Transverse colon (tissue), 4 donors: ENCODE measurements at regions not wholly inside any gene's neighbourhood (a gene's known extent, or its start where the extent isn't known, plus 50 kb on each side); places are given as distances from the start of the nearest gene placed in this dataset.

Experiments
- DNase-seq: peaks from one replicate; pipeline ENCODE4 v3.0.0-alpha.2; 2019
- H3K27ac ChIP-seq, 4 donors: fragments of 200-600 bp; sonication (generic); 2 replicates each; pipeline ENCODE4 v1.5.1; 2016 to 2018; ENCODE audit warnings: inconsistent platforms in 4 of 4
- H3K27me3 ChIP-seq: fragments of 200-600 bp; sonication (generic); 2 replicates; pipeline ENCODE4 v1.5.1; 2017; ENCODE audit warnings: inconsistent platforms
- H3K36me3 ChIP-seq, 4 donors: fragments of 200-600 bp; sonication (generic); 2 replicates each; pipeline ENCODE4 v1.5.1; 2017 to 2019; ENCODE audit warnings: inconsistent platforms in 4 of 4
- H3K4me1 ChIP-seq, 4 donors: fragments of 200-600 bp; sonication (generic); 2 replicates each; pipeline ENCODE4 v1.5.1; 2017 to 2020; ENCODE audit warnings: inconsistent platforms in 4 of 4
- H3K4me3 ChIP-seq, 4 donors: fragments of 200-600 bp; sonication (generic); 1 replicate in 1 of 4; 2 replicates in 3 of 4; pipeline versions ENCODE4 v1.5.1 to v1.6.1; 2017 to 2019; ENCODE audit warnings: inconsistent platforms in 4 of 4
- H3K9me3 ChIP-seq, 2 donors: fragments of 200-600 bp; sonication (generic); 2 replicates each; pipeline ENCODE4 v1.5.1; 2017 to 2019; ENCODE audit warnings: inconsistent platforms in 2 of 2
- EP300 ChIP-seq: sonication (generic); formaldehyde crosslinking; IDR thresholded peaks from one replicate; pipeline ENCODE4 v1.6.1; 2017; ENCODE audit warnings: antibody characterized with exemption, low read depth
- POLR2A ChIP-seq: fragments of 450-650 bp; IDR thresholded peaks from one replicate; pipeline ENCODE4 v1.6.1; 2016; ENCODE audit warnings: antibody characterized with exemption, mild to moderate bottlenecking, moderate library complexity
- POLR2AphosphoS5 ChIP-seq, 3 donors: sonication (generic); formaldehyde crosslinking; IDR thresholded peaks; one replicate each; pipeline ENCODE4 v1.6.1; 2016; ENCODE audit warnings: antibody characterized with exemption in 3 of 3
- WGBS, 2 donors: methylation state at CpG; one replicate each; pipeline ENCODE4 v1.1.5; 2018; ENCODE audit warnings: low coverage in 1 of 2; 5-methylcytosine and 5-hydroxymethylcytosine counted together
- in situ Hi-C, 4 donors: fragments of 200-750 bp; cut with MboI; loops; one replicate each; pipeline versions ENCODE4 v1.15.0 to v1.15.1; 2017; ENCODE audit warnings: low sequenced_read_pairs in 3 of 4, low pct_ligation_motif_present in 1 of 4, low pct_unique_long_range_greater_than_20kb in 1 of 4
- intact Hi-C: fragments of 100-400 bp; cut with DNase I; formaldehyde crosslinking; loops from one replicate; pipeline ENCODE4 v1.15.1; 2023; ENCODE audit warnings: low total_unique reads
- TF ChIP-seq, protein P1 (sequence below), 5 experiments: fragments of 200-600 bp in 3 of 5; fragments of 450-650 bp in 2 of 5; sonication (generic) in 3 of 5; IDR thresholded peaks; 1 replicate in 2 of 5; 2 replicates in 3 of 5; pipeline ENCODE4 v1.5.1; 2016 to 2017; ENCODE audit warnings: antibody characterized with exemption in 5 of 5, inconsistent platforms in 3 of 5, mild to moderate bottlenecking in 2 of 5, moderate library complexity in 1 of 5

DNA sequence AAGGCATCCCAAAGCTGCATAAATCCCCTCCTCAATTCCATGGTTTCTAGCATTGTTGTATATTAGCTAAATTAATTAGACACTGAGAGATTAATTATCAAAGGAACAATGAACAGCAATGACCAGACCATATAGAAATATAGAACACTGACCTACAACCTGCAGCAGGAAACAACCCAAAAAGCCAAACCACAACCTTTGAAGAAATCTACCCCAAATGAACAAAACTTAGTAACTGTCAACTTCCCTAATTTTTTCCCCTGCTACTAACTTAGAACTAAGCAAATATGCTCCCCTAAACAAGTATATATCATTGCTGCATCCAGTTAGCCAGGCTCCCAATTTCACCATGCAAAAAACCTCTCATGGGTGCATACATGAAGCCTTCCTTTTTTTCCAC lies 268.0 kb upstream of the ANO3 start:
- no peaks in the 10 kb centered on the region for H3K4me1 ChIP-seq
- no peak overlapping the region for H3K27ac ChIP-seq
- in situ Hi-C loops, result no loop called here
- TF ChIP-seq POLR2A (no peak), EP300 (no peak), POLR2AphosphoS5 (IDR thresholded peaks at IDR 0.05) (no peak)
- TF ChIP-seq, protein P1, sequence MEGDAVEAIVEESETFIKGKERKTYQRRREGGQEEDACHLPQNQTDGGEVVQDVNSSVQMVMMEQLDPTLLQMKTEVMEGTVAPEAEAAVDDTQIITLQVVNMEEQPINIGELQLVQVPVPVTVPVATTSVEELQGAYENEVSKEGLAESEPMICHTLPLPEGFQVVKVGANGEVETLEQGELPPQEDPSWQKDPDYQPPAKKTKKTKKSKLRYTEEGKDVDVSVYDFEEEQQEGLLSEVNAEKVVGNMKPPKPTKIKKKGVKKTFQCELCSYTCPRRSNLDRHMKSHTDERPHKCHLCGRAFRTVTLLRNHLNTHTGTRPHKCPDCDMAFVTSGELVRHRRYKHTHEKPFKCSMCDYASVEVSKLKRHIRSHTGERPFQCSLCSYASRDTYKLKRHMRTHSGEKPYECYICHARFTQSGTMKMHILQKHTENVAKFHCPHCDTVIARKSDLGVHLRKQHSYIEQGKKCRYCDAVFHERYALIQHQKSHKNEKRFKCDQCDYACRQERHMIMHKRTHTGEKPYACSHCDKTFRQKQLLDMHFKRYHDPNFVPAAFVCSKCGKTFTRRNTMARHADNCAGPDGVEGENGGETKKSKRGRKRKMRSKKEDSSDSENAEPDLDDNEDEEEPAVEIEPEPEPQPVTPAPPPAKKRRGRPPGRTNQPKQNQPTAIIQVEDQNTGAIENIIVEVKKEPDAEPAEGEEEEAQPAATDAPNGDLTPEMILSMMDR (IDR thresholded peaks at IDR 0.05), result no peak
- no peaks in the 10 kb centered on the region for H3K36me3 ChIP-seq
- no peaks in the 10 kb centered on the region for H3K9me3 ChIP-seq
- H3K27me3 ChIP-seq, result no peaks in the 10 kb centered on the region
- intact Hi-C loops, result no loop called here
- no peak for DNase-seq
- no peak overlapping the region for H3K4me3 ChIP-seq

DNA sequence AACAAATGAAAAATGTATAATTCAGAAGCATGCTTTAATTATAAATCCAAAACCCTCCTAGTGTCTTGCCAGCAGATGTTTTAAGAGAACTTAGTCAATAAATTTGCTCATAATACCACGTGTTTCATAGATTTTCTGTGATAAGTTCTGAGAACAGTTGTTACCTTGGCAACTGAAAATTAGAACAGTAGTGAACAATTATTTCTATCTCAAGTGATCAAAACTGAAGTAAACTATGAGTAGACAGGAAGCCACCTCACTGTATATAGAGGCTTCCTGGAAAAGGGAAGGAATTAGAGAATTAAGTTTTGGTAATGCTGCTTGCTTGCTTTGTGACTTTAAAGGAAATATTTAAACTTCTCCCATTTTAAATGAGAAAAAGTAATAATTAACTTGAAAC lies 266.0 kb upstream of the ANO3 start:
- Histone ChIP-seq H3K27me3 (no peaks in the 10 kb centered on the region), H3K4me3 (no peak overlapping the region), H3K27ac (no peak overlapping the region), H3K36me3 (no peaks in the 10 kb centered on the region), H3K4me1 (no peaks in the 10 kb centered on the region), H3K9me3 (no peaks in the 10 kb centered on the region)
- DNase-seq, result no peak
- TF ChIP-seq POLR2A, result no peak
- no peak for TF ChIP-seq POLR2AphosphoS5 (IDR thresholded peaks at IDR 0.05)
- no peak for TF ChIP-seq EP300
- intact Hi-C loops (no loop called here), in situ Hi-C loops (no loop called here)
- 40 to 44% methylated on average over 1 of the region's 1 CpG for WGBS, 2 donors

DNA sequence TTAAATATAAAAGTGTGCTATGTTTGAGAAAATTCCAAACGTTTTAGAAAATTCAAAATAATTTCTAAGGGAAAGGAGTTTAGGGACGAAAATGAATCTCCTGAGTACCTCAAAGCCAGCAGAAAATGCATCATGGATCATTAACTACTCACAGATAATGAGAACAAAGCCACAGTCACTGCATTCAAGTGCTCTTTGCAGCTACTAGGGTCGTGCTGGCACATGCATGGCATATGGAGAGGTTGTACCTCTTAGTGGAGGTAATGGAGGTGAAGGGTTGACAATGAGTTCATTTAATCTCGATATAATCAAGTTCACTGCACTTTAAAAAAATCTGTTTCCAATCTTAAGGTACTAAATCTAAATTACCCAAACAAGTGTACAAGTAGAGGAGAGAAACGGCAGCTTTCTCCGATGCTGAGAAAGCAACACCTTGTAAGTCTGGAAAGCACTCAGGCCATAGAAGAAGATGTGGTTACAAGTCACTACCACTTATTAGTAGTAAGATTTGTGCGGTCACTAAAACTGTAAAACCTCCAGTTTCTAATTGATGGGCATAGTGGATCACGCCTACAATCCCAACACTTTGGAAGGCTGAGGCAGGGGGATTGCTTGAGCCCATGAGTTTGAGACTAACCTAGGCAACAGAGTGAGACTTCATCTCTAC lies 261.1 kb upstream of the ANO3 start:
- Histone ChIP-seq H3K27me3 (no peaks in the 10 kb centered on the region), H3K36me3 (no peaks in the 10 kb centered on the region), H3K9me3 (no peaks in the 10 kb centered on the region), H3K4me3 (no peak overlapping the region), H3K4me1 (no peaks in the 10 kb centered on the region), H3K27ac (no peak overlapping the region)
- DNase-seq, result no peak
- in situ Hi-C loops, result no loop called here
- intact Hi-C loops, result no loop called here
- WGBS, 2 donors, result 70 to 76% methylated on average over 7 to 8 of the region's 8 CpGs
- TF ChIP-seq EP300 (no peak), POLR2A (no peak), POLR2AphosphoS5 (IDR thresholded peaks at IDR 0.05) (no peak)
- TF ChIP-seq, protein P1 (IDR thresholded peaks at IDR 0.05), result no peak

DNA sequence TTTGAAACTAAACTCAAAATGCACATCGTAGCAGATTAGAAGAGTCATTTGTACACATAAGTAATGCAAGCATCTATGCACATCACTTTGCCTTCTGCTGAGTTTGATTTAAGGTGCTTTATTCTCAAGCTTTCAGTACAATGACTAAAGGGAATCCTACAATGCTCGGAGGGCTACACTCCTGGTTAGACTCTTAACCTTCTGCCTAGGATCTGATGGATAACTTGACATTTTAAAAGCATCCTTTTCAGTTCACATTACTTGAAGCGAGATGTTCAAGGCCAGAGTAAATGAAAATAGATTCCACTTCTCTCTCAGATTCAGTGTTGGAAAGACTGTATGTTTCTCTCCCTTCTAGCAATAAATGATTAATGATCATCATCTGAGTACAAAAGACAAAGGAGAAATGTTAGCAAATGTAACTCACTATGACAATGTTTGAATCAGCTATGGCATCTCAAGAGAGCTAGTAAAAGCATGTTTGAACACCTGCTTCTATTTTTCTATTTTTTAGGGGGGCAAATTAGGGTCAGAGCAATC lies 259.2 kb upstream of the ANO3 start:
- no peak for DNase-seq
- H3K9me3 ChIP-seq, result no peaks in the 10 kb centered on the region
- no peak overlapping the region for H3K4me3 ChIP-seq
- intact Hi-C loops (no loop called here), in situ Hi-C loops (no loop called here)
- no peak overlapping the region for H3K27ac ChIP-seq
- H3K4me1 ChIP-seq, result no peaks in the 10 kb centered on the region
- WGBS, 2 donors, result 77 to 83% methylated on average over 3 of the region's 3 CpGs
- no peaks in the 10 kb centered on the region for H3K27me3 ChIP-seq
- no peaks in the 10 kb centered on the region for H3K36me3 ChIP-seq
- no peak for TF ChIP-seq POLR2A
- no peak for TF ChIP-seq POLR2AphosphoS5 (IDR thresholded peaks at IDR 0.05)
- TF ChIP-seq, protein P1 (IDR thresholded peaks at IDR 0.05), result no peak
- TF ChIP-seq EP300, result no peak

DNA sequence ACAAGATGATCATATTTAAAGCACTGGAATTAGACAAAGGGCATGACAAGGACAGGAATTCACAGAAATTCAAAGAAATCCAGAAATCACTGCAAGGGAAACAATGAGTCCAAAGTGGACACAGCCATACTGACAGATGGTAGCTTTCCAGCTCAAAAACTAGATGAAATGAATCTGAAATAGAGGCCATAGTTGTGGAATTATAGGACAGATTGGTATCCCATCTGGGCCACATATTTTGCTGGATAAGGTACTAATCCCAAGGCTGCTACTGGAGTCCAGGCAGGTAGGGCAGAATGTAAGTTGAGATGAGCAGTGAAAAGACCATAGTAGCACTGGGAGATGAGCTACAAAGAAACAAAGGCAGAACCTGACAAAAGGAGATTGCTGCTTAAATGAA lies 258.3 kb upstream of the ANO3 start:
- no peaks in the 10 kb centered on the region for H3K9me3 ChIP-seq
- no peaks in the 10 kb centered on the region for H3K36me3 ChIP-seq
- no peaks in the 10 kb centered on the region for H3K27me3 ChIP-seq
- in situ Hi-C loops (no loop called here), intact Hi-C loops (no loop called here)
- TF ChIP-seq, protein P1 (IDR thresholded peaks at IDR 0.05), result no peak
- TF ChIP-seq POLR2AphosphoS5 (IDR thresholded peaks at IDR 0.05) (no peak), EP300 (no peak), POLR2A (no peak)
- H3K4me1 ChIP-seq, result no peaks in the 10 kb centered on the region
- no peak overlapping the region for H3K4me3 ChIP-seq
- H3K27ac ChIP-seq, result no peak overlapping the region
- no peak for DNase-seq
